Testis (tissue), 2 donors: ENCODE measurements at regions not wholly inside any gene's neighbourhood (a gene's known extent, or its start where the extent isn't known, plus 50 kb on each side); places are given as distances from the start of the nearest gene placed in this dataset.
A peak's percentile ranks its signal among the peaks of the same experiment; 100 is the strongest.

Source experiments
- DNase-seq: peaks from one replicate; pipeline ENCODE4 v3.0.0-alpha.2; 2019
- H3K27ac ChIP-seq, 2 donors: fragments of 200-600 bp; sonication (generic); one replicate each; pipeline ENCODE4 v1.5.1; 2019
- H3K27me3 ChIP-seq: fragments of 200-600 bp; sonication (generic); one replicate; pipeline ENCODE4 v1.5.1; 2019
- H3K36me3 ChIP-seq: fragments of 200-600 bp; sonication (generic); one replicate; pipeline ENCODE4 v1.5.1; 2017; ENCODE audit warnings: low read depth; ENCODE audit errors: missing control alignments
- H3K4me1 ChIP-seq: fragments of 200-600 bp; sonication (generic); one replicate; pipeline ENCODE4 v1.5.1; 2019
- H3K4me3 ChIP-seq, 2 donors: fragments of 200-600 bp; sonication (generic); one replicate each; pipeline ENCODE4 v1.5.1; 2017 to 2019
- H3K9me3 ChIP-seq: fragments of 200-600 bp; sonication (generic); one replicate; pipeline ENCODE4 v1.5.1; 2017
- POLR2A ChIP-seq: fragments of 450-650 bp; IDR thresholded peaks from one replicate; pipeline ENCODE4 v1.6.1; 2017; ENCODE audit warnings: antibody characterized with exemption, mild to moderate bottlenecking, moderate library complexity
- WGBS, 2 donors: methylation state at CpG; one replicate each; pipeline ENCODE4 v1.1.5; 2018; 5-methylcytosine and 5-hydroxymethylcytosine counted together
- intact Hi-C: fragments of 100-400 bp; cut with DNase I; formaldehyde crosslinking; loops from one replicate; pipeline ENCODE4 v1.15.1; 2023; ENCODE audit warnings: low total_unique reads
- TF ChIP-seq, protein P1 (sequence below), 3 experiments: fragments of 450-650 bp in 2 of 3; fragments of 200-600 bp in 1 of 3; sonication (generic) in 1 of 3; IDR thresholded peaks; one replicate each; pipeline ENCODE4 v1.5.1; 2016 to 2019; ENCODE audit warnings: antibody characterized with exemption in 3 of 3, mild to moderate bottlenecking in 2 of 3, moderate library complexity in 1 of 3

DNA sequence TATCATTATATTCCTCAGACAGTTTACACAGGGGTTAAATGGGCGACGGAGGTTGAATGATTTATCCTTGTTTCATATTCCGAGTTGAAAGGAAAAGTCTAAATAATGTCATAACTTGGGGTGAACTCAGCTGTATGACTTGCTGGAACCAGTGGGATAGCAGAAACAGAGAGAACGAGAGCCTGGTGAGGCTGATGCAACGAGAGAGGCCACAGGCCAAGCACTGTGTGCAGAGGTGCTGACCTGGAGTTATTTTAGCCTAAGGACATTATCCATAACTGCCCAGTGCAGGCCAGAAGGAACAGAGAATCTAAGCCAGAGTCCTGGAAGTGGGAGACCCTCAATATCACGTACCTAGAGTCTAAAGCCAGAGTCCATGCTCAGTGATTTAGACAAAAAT, 394.9 kb downstream of the MAFB start:
- TF ChIP-seq, protein P1, sequence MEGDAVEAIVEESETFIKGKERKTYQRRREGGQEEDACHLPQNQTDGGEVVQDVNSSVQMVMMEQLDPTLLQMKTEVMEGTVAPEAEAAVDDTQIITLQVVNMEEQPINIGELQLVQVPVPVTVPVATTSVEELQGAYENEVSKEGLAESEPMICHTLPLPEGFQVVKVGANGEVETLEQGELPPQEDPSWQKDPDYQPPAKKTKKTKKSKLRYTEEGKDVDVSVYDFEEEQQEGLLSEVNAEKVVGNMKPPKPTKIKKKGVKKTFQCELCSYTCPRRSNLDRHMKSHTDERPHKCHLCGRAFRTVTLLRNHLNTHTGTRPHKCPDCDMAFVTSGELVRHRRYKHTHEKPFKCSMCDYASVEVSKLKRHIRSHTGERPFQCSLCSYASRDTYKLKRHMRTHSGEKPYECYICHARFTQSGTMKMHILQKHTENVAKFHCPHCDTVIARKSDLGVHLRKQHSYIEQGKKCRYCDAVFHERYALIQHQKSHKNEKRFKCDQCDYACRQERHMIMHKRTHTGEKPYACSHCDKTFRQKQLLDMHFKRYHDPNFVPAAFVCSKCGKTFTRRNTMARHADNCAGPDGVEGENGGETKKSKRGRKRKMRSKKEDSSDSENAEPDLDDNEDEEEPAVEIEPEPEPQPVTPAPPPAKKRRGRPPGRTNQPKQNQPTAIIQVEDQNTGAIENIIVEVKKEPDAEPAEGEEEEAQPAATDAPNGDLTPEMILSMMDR (IDR thresholded peaks at IDR 0.05): no peak
- no peak for TF ChIP-seq POLR2A
- Histone ChIP-seq H3K36me3 (no peaks in the 10 kb centered on the region), H3K4me3 (no peak overlapping the region), H3K9me3 (no peaks in the 10 kb centered on the region), H3K27ac (no peak overlapping the region), H3K4me1 (peaks cover 5% of the 10 kb centered on the region), H3K27me3 (no peaks in the 10 kb centered on the region)
- intact Hi-C loops: no loop called here
- no peak for DNase-seq
- 37 to 38% methylated on average over 6 of the region's 6 CpGs for WGBS, 2 donors

DNA sequence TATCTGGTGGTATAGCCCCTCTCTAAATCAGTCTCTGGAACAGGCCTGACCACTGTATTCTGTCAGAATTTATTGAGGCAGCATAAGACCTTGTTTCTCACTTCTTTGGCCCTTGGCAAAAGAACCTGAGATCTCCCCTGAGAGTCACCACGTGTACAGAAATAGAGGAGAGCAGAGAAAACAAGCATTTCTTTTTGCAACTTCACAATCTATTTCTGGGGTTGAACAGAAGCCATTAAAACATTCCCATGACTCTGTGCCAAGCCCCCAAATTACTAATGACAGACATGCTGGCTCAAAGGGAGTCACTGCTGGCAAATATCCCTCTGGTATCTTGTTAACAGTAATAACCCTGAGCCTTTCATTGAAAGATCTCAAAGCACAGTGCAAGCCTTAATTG, 395.3 kb downstream of the MAFB start:
- TF ChIP-seq, protein P1 (IDR thresholded peaks at IDR 0.05): no peak
- TF ChIP-seq POLR2A: no peak
- Histone ChIP-seq H3K36me3 (no peaks in the 10 kb centered on the region), H3K4me1 (peaks cover 5% of the 10 kb centered on the region), H3K27me3 (no peaks in the 10 kb centered on the region), H3K4me3 (no peak overlapping the region), H3K9me3 (no peaks in the 10 kb centered on the region), H3K27ac (no peak overlapping the region)
- WGBS, 2 donors: 25 to 33% methylated on average over 1 of the region's 1 CpG
- peak; percentile 42 for DNase-seq
- intact Hi-C loops: no loop called here

GRCh38 chr20:40291493-40292135, 397.4 kb downstream of the MAFB start:
- no peak overlapping the region for H3K27ac ChIP-seq
- intact Hi-C loops: no loop called here
- H3K36me3 ChIP-seq: no peaks in the 10 kb centered on the region
- TF ChIP-seq POLR2A: no peak
- TF ChIP-seq, protein P1 (IDR thresholded peaks at IDR 0.05): no peak
- H3K9me3 ChIP-seq: no peaks in the 10 kb centered on the region
- no peaks in the 10 kb centered on the region for H3K27me3 ChIP-seq
- WGBS, 2 donors: 91 to 95% methylated on average over 2 of the region's 2 CpGs
- DNase-seq: no peak
- H3K4me3 ChIP-seq: no peak overlapping the region
- H3K4me1 ChIP-seq: peaks cover 5% of the 10 kb centered on the region

DNA sequence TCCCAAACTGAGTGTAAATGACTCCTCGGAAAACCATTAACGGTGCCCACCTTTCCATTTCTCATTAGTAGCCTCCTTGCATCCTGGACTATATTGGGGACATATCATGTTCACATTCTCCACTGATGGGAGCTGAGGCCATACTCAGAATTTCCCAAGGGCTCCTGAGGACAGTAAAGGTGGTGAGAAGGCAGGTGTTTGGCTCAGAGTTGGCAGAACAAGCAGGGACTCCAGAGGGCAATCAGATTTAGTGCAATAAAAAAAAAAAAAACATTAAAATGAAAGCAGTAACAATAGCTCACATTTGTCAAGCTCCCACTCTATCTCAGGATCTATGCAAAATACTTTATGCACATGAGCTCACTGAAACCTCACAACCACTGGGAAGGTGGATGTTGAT, 401.4 kb downstream of the MAFB start:
- DNase-seq: no peak
- TF ChIP-seq, protein P1 (IDR thresholded peaks at IDR 0.05): no peak
- no peak for TF ChIP-seq POLR2A

GRCh38 chr20:40286975-40287531, 402.0 kb downstream of the MAFB start:
- Histone ChIP-seq H3K4me1 (no peaks in the 10 kb centered on the region), H3K4me3 (no peak overlapping the region), H3K27ac (no peak overlapping the region), H3K9me3 (no peaks in the 10 kb centered on the region), H3K36me3 (no peaks in the 10 kb centered on the region), H3K27me3 (no peaks in the 10 kb centered on the region)
- WGBS, 2 donors: 80 to 94% methylated on average over 5 to 10 of the region's 10 CpGs
- intact Hi-C loops: no loop called here
- TF ChIP-seq, protein P1 (IDR thresholded peaks at IDR 0.05): no peak
- no peak for TF ChIP-seq POLR2A
- DNase-seq: no peak

More for the DNA sequence above, 401.4 kb downstream of the MAFB start:
- intact Hi-C loops: no loop called here
- Histone ChIP-seq H3K27me3 (no peaks in the 10 kb centered on the region), H3K27ac (no peak overlapping the region), H3K9me3 (no peaks in the 10 kb centered on the region), H3K4me3 (no peak overlapping the region), H3K36me3 (no peaks in the 10 kb centered on the region), H3K4me1 (no peaks in the 10 kb centered on the region)
- 93 to 94% methylated on average over 2 of the region's 2 CpGs for WGBS, 2 donors
